NCI-H2029 (cell line): ENCODE measurements at regions not wholly inside any gene's neighbourhood (a gene's known extent, or its start where the extent isn't known, plus 50 kb on each side); places are given as distances from the start of the nearest gene placed in this dataset.
A peak's percentile ranks its signal among the peaks of the same experiment; 100 is the strongest.

Experiments
- DNase-seq: peaks from one replicate; lab custom pipeline; 2025; lab: John Stamatoyannopoulos, UW

GRCh38 chr7:25777969-25778708 is 373.9 kb upstream of the NFE2L3 start:
- DNase-seq = peak; percentile 76

- DNase-seq = no peak
Measured at GRCh38 chr7:25779002-25779546, 372.9 kb upstream of the NFE2L3 start.

GRCh38 chr7:25780904-25781303 is 371.1 kb upstream of the NFE2L3 start:
- no peak for DNase-seq

- no peak for DNase-seq
Measured at GRCh38 chr7:25781704-25782103, 370.3 kb upstream of the NFE2L3 start.

- no peak for DNase-seq
Measured at GRCh38 chr7:25786936-25787335, 365.1 kb upstream of the NFE2L3 start.

GRCh38 chr7:25787336-25787735 is 364.7 kb upstream of the NFE2L3 start:
- DNase-seq = no peak

GRCh38 chr7:25788371-25788770 is 363.6 kb upstream of the NFE2L3 start:
- no peak for DNase-seq

GRCh38 chr7:25788961-25789620 is 362.9 kb upstream of the NFE2L3 start:
- DNase-seq = no peak

GRCh38 chr7:25789701-25790640 is 362.0 kb upstream of the NFE2L3 start:
- DNase-seq = no peak

GRCh38 chr7:25790963-25791362 is 361.0 kb upstream of the NFE2L3 start:
- DNase-seq = no peak

- DNase-seq = no peak
Measured at GRCh38 chr7:25792586-25792985, 359.4 kb upstream of the NFE2L3 start.

GRCh38 chr7:25795824-25796235 is 356.2 kb upstream of the NFE2L3 start:
- no peak for DNase-seq

- no peak for DNase-seq
Measured at GRCh38 chr7:25798344-25798743, 353.7 kb upstream of the NFE2L3 start.

- DNase-seq = no peak
Measured at GRCh38 chr7:25801214-25801613, 350.8 kb upstream of the NFE2L3 start.

GRCh38 chr7:25802057-25802456 is 349.9 kb upstream of the NFE2L3 start:
- DNase-seq = no peak

- no peak for DNase-seq
Measured at GRCh38 chr7:25802473-25802872, 349.5 kb upstream of the NFE2L3 start.

GRCh38 chr7:25803117-25803887 is 348.7 kb upstream of the NFE2L3 start:
- DNase-seq = no peak

- DNase-seq = no peak
Measured at GRCh38 chr7:25804154-25804553, 347.8 kb upstream of the NFE2L3 start.

- no peak for DNase-seq
Measured at GRCh38 chr7:25805027-25805687, 346.8 kb upstream of the NFE2L3 start.

GRCh38 chr7:25807086-25807611 is 344.8 kb upstream of the NFE2L3 start:
- no peak for DNase-seq

GRCh38 chr7:25809441-25809840 is 342.6 kb upstream of the NFE2L3 start:
- no peak for DNase-seq
